ENCODE measurements at regions not wholly inside any gene's neighbourhood (a gene's known extent, or its start where the extent isn't known, plus 50 kb on each side); places are given as distances from the start of the nearest gene placed in this dataset.

DNA sequence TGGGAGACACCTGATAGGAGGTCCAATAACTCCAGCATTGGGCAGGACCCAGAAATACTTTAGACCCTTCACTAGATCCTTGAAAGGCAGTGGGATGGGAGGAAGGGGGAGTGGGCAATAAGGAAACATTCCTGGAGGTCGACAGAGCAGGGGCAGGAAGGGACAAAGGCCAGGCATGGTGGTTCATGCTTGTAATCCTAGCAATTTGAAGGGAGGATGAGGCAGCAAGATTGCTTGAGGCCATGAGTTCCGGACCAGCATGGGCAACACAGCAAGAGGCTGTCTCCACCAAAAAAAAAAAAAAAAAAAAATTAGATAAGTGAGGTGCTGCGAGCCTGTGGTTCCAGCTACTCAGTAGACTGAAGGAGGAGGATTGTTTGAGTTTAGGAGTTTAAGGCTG, 134.9 kb downstream of the JCAD start:
- DNase-seq, result no peak

DNA sequence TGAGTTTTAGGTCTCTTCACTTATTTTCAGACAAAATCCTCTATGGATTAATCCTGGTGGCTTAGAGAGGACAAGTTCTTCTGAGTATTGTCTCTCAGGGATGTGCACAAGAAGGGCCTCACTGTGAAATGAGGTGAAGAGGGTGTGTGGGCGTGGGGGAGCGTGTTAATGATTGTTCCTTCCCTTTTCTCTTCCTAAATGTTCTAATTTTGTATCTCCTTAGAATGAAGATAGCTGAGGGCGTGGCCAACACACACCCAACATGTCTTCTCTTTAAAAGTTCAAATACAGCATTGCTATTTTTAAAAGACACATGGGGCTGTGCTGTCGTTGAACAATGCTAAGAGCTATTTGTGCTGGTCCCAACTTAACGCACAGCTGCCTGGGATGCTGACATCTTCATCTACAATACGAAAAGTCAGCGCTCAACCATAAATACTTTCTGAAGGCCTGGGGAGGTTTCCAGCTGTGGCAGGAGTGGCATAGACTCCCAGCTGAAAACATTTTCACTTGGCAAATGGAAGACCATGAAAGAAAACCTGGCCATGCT, 135.9 kb downstream of the JCAD start:
- no peak for DNase-seq

DNA sequence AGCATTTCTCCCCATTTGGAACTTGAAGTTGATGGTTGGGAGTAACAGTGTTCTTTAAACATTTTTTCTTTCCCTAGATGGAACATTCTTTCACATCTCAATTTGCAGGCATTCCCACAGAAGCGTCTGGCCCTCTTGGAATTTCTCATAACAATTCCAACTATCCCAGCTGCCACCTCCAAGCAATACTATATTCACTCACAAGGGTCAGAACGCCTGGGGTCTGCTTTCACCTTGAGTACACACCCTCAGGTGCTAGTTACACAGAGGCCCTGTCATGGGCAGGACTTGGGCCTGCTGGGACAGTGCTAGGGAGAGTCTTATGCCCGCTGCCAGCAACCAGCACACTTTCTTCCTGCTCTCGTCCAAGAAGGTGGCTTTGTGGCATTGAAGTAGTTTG, 136.5 kb downstream of the JCAD start:
- no peak for DNase-seq

DNA sequence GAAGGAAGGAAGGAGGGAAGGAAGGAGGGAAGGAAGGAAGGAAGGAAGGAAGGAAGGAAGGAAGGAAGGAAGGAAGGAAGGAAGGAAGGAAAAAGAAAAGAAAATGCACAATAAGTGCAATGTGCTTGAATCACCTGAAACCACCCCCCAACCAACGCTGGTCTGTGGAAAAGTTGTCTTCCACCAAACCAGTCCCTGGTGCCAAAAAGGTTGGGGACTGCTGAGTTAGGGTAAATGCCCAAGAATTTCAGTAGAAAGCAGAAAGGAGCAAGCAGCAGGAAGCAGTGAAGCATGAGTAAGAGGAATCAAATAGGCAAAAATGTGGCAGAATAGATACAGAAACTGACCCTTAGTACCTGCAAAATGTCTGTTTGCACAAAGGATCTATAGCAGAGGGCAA, 137.2 kb downstream of the JCAD start:
- DNase-seq, result no peak

DNA sequence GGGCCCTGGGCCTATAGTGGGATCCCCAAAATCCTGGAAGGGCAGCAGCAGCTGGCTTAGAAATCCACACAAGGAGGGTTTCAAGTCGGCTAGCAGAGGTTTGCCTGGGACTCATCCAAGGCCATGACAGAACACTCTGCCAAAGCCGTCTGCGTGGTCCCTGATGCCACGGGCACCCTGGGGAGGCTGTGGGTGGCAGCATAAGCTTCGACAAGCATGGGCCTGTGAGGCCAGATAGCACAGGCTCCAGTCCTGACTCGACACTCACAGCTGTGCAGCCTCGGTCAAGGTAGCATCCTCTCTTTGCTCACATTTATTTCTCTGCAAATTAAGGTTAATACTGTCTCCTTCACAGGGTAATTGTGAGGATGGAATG, 138.3 kb downstream of the JCAD start:
- no peak for DNase-seq

DNA sequence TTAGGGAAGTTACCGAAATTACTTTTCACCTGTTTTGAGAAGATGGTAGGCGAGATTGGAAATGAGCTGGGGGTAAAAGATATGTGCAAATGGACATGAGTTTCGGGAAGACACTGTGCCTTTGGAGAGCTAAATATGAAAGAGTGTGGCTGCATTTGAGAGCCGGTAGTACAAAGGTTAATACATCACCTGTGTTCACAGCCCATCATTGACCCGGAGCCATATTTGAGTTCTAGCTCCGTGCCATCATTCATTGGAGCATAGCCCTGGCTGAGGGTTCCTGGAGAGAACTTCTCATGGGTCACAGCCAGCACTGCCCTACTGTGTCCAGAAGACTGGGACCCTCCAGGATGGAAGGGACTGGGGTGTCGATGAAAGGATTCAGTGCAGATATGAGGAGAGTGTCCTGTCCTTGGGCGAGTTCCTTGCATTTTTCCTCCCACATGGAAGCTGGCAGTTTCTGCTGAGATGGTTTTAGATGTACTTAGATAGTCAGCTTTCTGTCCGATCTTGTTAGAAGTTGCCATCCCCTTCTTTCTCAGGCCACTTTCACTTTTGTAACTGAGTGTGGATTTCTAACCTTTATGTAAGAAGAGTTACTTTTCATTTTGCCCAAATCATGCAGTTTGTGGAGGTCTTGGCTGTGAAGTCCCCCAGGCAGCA, 138.8 kb downstream of the JCAD start:
- no peak for DNase-seq

DNA sequence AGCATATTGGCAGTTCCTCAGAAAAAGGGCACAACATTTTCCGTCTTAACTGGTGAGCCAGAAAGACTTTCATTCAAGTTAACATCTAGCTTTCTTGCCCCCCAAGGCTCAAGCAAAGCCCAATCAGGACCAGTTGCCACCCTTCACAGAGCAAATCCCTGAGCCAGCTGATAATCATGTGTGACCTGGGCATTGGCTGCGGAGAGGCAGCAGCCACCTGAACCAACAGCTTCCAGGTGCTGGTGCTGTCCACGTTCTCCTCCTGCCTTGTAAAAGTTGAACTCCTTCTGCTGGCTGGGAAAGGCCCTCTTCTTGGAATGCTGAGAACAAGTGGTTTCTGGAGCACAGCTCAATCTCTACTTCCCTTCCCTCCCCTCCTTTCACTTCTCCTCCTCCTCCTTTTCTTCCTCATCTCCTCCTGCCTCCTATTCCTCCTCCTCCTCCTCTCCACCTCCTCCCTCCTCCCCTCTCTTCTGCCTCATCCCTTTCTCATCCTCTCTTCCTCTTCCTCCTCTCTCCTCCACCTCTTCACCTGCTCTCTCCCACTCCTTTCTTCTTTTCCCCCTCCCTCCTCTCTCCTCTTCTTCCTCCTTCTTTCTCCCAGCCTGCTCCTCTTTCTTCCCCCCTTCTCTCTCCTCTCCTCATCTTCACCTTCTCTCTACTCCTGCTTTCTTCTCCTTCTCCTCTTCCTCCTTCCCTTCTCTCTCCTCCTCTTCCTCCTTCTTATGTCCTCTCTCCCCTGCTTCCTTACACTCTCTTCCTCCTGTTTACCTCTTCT, 140.6 kb downstream of the JCAD start:
- DNase-seq, result no peak

DNA sequence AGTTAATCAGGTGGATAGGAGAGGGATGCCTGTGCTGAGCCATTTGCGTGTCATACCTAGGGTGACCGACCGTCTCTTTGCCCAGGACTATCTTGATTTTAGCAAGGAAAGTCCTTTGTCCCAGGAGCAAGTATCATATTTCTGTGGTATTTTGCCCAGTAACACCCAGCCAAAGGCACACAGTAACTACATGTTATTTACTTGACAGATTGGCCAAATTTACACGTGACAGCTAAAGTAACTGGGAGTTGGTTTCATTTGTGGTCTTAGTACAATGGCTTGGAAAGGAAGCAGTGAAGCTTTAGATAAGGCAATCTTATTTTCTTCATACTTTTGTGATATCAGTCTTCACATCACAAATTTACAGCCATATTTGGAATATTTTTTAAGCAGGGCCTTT, 142.1 kb downstream of the JCAD start:
- no peak for DNase-seq

DNA sequence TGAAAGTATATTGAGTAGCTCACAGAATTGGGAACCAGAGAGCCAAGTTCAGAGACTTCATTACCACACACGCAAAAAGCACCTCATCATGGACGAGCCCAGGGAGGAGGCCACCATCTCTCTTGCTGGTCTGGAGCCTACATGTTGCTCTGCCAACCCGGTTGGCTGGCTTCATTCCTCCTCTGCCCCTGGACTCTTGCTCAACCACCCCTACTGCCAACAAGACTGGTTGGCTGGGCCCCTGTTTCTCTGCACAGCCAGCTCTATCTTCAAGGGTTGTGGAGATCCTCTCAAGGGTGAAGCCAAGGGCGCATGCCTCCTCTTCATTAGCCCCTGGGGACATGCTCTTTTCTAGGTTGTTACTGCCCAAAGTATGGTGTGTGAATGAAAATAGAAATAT, 142.7 kb downstream of the JCAD start:
- DNase-seq, result no peak

DNA sequence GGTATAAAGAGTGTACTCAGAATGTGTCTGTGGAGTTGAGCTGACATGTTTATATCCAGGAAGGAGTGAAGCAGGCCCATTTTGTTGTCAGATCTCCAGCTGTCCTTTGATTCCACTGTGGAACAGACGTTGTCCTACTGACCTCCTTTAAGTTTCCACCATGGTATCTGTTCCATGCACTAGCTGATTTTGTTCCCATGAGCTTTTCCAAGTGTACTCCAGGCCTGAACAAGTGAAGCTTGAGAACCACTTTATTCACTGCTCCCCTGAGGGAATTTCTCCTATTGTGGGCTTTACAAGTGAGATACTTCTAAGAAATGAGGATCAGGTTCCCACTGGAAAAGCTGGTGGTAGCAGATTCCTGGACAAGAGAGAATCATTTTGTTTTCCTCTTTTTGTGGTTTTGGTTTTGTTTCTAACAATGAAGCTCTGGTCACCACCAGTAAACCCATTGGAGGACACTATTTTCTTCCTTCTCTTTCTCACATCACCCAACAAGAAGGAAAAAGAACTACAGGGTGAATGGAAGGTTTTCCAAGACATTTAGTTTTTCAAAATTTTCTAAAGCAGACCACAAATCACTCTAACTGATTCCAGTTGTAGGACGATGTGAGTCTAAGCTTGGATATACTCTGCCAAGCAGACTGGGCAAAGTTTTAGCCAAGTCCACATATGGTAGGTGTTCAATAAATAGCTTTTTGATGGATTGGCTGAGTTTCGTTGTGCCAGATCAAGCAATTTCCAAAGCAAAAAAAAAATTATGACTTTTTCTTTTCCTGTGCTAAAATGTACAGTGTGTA, 144.2 kb downstream of the JCAD start:
- DNase-seq, result no peak

DNA sequence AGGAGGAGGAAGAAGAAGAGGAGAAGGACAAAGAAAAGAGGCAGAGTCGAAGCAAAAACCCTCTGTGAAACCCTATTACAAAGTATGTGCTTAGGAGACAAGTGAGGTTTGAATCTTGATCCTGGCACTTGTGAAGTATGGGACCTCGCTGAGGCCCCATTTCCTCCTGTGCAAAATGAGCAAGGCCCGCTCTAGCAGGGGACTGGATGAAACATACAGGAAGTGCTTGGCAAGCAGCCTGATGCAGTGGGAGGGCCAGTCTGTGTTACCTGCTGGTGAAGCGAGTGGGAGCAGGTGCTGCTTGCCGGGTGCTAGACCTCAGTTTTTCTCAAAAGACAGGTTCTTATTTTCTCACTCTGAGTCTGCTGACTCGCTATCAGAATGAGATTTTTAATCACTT, 150.4 kb downstream of the JCAD start:
- no peak for DNase-seq

DNA sequence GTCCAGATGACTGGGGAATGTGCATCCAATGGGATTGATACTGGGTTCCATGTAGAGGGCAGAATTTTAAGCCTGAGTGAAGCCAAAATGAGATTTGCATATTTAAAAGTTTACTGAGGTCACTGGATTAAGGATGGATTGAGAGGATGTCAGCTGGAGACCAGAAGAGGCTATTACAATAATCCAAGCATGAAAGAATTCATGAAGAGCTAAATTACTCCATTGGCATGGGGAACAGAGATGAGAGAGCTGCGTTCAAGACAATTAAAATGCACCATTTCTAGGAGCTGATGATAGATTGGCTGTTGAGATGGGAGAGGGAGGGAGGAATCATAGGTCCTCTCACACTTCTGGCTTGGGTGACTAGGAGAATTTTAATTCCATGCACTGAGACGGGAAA, 158.5 kb downstream of the JCAD start:
- no peak for DNase-seq

DNA sequence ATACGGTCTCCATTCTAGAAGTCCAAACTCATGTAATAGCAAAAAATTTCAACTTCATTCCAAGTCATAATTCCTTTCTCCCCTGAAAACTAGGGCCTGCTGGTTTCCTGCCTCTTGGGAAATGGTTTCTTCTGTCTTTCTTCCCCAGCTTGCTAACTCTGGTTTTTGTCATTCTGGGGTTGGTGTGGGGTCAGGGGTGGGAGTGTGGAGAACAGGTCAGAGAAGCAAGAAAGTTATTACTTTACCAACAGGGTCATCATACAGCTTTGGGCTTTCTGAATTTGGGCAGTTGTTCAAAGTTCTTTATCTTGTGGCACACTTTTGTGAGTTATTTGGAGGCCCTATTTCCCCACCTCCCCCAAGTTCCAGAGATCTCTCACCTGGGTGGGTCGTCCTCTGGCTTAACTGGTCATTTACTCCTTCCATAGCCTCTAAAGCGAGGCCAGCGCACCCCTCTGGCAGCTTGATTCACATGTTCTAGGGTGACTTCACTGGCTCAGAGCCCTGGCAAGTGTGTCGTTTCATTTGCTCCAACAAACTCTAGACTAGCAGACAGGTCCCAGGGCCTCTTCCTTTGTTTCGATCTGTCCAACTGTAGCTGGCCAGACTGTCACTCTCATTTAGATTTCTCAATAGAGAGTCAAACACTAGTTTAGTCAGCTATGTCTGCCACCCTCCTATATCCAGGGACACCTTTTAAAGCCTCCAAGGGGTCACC, 161.2 kb downstream of the JCAD start:
- no peak for DNase-seq

DNA sequence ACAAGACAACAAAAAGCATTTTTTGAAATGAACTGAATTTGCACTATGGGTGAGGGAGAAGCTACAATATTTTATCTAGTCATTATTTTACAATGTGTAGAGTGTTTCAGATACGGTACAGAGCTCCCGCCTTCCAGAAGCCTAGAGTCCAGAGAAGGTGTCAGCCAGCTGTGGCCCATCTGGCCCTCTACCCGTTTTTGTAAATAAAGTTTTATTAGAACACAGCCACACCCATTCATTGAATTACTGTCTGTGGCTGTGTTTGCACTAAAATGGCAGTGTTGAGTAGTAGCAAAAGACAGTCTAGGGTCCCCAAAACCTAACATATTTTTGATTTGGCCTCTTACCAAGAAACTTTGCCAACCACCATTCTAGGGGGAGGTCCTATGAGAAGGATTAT, 162.0 kb downstream of the JCAD start:
- no peak for DNase-seq

DNA sequence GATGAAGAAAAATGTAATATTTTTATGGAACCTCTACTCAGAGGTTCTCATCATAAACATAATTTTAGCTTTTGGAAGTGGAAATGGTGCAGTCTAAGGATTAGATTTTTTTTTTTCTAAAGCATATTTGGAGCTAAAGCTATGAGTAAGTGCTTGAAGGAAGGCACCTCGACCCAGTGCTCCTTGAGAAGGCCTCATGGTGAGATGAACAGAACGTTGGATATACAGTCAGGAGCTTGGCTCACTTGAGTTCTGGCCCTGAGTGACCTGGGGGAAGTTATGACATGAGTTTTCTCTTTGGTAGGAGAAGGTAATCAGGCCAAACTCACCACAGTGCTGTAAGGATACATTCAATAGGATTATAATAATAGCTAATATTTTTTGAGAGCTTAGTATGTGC, 163.3 kb downstream of the JCAD start:
- DNase-seq, result no peak

DNA sequence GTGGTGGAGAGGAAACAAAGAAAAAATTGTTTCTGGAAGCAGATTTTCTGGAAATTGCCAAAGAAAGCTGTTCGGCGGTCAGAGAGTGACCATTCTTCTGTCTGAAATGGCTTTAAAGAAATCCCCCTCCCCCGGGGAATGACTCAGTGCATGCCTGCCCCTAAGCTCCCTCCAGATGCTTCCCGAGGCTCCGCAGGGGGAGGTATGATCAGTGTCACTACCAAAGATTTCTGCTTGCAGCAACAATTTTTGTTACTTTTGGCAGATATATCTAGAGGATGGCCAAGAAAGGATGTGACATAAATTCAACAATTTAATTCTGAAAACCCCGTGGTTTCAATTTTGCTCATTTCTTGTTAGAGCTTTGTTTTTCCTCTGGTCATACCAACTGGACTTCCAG, 163.9 kb downstream of the JCAD start:
- no peak for DNase-seq

DNA sequence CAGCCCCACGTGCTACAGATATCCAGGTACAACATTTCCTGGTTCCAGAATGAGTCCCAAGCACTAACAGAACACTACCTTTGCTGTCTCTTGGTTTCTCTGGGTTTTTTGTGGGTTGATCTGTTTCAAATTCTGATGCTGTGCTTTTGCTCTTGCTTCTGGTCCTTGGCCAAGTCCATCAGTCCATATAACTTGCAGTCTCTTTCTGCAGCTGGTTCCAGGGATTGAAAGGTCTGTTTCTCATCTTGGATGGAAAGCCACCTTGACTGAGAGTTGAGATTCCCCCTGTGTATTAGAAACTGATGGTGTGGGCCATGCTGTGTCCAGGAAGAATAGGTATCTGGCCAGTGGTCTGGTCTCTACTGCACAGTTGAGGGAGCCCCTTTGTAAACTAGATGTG, 171.1 kb downstream of the JCAD start:
- DNase-seq, result no peak

DNA sequence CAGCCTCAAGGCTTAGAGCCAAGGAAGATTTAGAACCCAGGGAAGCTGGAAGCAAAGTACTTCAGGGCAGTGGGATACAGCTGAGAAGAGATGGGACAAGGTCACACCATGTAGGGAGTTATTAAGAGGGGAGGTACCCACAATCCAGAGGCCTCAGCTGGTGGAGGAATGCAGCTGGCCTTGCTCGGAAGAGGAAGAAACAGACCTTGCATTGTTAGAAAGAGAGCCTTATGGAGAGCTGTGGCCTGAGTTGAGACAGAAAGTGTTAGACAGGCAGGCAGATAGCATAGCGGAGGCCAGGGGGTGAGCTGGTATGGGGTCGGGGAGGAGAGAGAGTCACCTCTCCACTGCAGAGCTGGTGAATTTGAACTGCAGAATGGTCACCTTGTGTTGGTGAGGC, 173.1 kb downstream of the JCAD start:
- no peak for DNase-seq

DNA sequence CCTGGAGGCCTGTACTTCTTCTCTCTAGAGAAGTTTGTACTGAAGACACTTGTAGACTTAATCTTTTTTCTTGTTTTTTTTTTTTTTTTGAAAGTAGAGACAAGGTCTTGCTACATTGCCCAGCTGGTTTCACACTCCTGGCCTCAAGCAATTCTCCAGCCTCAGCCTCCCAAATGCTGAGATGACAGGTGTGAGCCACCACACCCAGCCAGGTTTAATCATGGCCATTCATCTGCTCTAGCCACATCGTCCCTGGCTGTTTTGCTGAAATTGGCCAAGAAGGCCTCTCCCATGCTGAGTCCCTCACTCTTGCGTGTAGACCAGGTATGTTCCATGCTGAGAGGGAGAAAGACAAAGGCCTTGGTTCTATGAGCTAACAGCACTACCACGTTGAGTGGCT, 176.2 kb downstream of the JCAD start:
- no peak for DNase-seq

DNA sequence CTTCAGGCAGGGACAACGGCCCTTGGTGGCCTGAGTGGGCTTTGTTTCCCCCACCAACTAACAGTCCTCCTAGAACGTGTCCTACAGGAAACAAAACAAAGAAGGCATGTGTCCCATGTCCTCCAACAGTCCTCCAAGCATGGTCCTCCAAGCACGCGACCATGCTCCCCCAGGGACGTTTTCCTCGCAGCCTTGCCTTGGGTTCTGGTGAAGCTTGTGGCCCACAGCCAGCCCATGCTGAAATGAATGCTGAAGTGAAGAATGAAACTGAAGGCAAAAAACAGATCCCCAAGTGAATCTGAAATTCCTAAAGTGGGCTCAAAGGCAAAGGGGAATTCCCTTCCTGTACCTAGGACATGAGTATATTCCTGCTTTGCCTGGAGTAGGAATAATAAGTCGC, 176.6 kb downstream of the JCAD start:
- DNase-seq, result no peak

DNA sequence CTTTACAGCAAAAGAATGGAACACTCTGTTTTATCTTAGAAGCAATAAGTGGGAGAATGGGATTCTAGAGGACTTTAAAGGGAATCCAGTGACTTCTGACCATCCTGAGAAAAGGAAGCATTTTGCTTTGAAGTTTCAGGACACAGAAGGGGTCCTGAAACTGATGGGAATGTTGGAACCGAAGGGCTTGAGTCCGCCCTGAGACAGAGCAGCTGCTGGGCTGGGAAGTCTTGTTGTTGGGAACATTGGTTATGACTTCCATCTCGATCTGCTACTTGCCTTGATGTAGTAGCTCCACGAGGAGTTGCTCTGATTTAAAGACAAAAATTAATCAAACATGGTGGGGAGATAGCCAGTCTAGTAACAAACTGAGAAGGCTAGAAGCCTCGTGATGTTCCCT, 177.6 kb downstream of the JCAD start:
- no peak for DNase-seq

DNA sequence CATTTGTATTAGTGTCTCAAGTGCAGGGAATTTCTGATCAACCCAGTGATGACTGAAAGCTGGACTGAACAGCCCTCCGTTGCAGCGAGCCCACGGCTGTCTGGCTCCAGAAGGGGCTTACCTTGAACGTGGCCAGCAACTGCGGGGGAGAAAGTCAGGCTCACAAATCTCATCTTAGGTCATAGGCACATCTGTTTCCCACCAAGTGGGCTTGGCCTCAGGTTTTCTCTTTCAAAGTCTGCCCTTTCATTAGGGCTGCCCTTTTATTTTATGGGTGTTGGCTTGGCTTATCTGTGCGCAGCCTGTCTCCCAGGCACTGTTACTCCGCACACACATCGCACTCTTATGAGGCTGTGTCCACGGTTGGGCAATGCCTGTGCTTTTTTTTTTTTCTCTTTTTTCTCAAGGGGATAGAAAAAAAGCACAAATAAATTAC, 178.0 kb downstream of the JCAD start:
- no peak for DNase-seq

DNA sequence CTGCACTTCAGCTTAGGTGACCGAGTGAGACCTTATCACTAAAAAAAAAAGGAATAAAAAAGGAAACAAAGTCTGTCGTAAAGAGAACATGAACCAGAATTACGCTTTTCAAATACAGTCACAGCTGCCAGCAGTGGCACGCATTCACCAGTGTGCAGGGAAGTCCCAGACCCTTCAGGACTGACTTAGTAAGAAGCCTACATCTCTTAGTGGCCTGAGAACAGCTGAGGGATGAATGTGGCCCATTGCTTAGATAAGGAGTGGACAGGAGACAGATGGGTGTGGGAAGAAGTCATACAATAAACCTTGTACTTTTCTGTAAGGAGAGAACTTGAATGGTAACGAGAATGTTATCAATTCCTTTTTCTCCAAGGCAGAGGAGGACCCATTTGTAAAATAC, 178.5 kb downstream of the JCAD start:
- DNase-seq, result no peak

Measured in activated CD8-positive, alpha-beta memory T cell treated with anti-CD3 and anti-CD28 coated beads, Interleukin-2, amount 50 U/mL, for 48 hours (primary cell).